ENCODE measurements at regions not wholly inside any gene's neighbourhood (a gene's known extent, or its start where the extent isn't known, plus 50 kb on each side); places are given as distances from the start of the nearest gene placed in this dataset.

- intact Hi-C loops (cut with micrococcal nuclease) = no loop called here
These were observed 87.7 kb downstream of the ENGASE start for GRCh38 chr17:79162012-79162963.

GRCh38 chr17:79160980-79161636 is 86.5 kb downstream of the ENGASE start:
- intact Hi-C loops (cut with micrococcal nuclease) = no loop called here

- intact Hi-C loops (cut with micrococcal nuclease) = no loop called here
These were observed 85.3 kb downstream of the ENGASE start for GRCh38 chr17:79159926-79160325.

- intact Hi-C loops (cut with micrococcal nuclease) = no loop called here
These were observed 84.8 kb downstream of the ENGASE start for GRCh38 chr17:79159471-79159870.

- intact Hi-C loops (cut with micrococcal nuclease) = no loop called here
These were observed 82.0 kb downstream of the ENGASE start for GRCh38 chr17:79156463-79157095.

GRCh38 chr17:79155701-79156100 is 81.1 kb downstream of the ENGASE start:
- intact Hi-C loops (cut with micrococcal nuclease) = no loop called here

GRCh38 chr17:79154951-79155585 is 80.4 kb downstream of the ENGASE start:
- intact Hi-C loops (cut with micrococcal nuclease) = no loop called here

GRCh38 chr17:79154446-79154845 is 79.8 kb downstream of the ENGASE start:
- intact Hi-C loops (cut with micrococcal nuclease) = no loop called here

- intact Hi-C loops (cut with micrococcal nuclease) = no loop called here
These were observed 78.9 kb downstream of the ENGASE start for GRCh38 chr17:79153367-79154130.

GRCh38 chr17:79152636-79153035 is 78.0 kb downstream of the ENGASE start:
- intact Hi-C loops (cut with micrococcal nuclease) = no loop called here

GRCh38 chr17:79152110-79152509 is 77.5 kb downstream of the ENGASE start:
- intact Hi-C loops (cut with micrococcal nuclease) = no loop called here

GRCh38 chr17:79150799-79151198 is 76.2 kb downstream of the ENGASE start:
- intact Hi-C loops (cut with micrococcal nuclease) = no loop called here

- intact Hi-C loops (cut with micrococcal nuclease) = no loop called here
These were observed 75.6 kb downstream of the ENGASE start for GRCh38 chr17:79150035-79150733.

GRCh38 chr17:79148584-79148983 is 74.0 kb downstream of the ENGASE start:
- intact Hi-C loops (cut with micrococcal nuclease) = no loop called here

- intact Hi-C loops (cut with micrococcal nuclease) = no loop called here
These were observed 73.3 kb downstream of the ENGASE start for GRCh38 chr17:79147746-79148506.

- intact Hi-C loops (cut with micrococcal nuclease) = no loop called here
These were observed 71.9 kb downstream of the ENGASE start for GRCh38 chr17:79146562-79146961.

- intact Hi-C loops (cut with micrococcal nuclease) = no loop called here
These were observed 70.9 kb downstream of the ENGASE start for GRCh38 chr17:79145548-79145947.

- intact Hi-C loops (cut with micrococcal nuclease) = no loop called here
These were observed 69.5 kb downstream of the ENGASE start for GRCh38 chr17:79144133-79144532.

GRCh38 chr17:79142375-79142774 is 67.8 kb downstream of the ENGASE start:
- intact Hi-C loops (cut with micrococcal nuclease) = no loop called here
